MM.1S (cell line): ENCODE measurements at regions not wholly inside any gene's neighbourhood (a gene's known extent, or its start where the extent isn't known, plus 50 kb on each side); places are given as distances from the start of the nearest gene placed in this dataset.

Source experiments
- CTCF ChIP-seq: fragments of 300-600 bp; sonication (generic); IDR thresholded peaks from 2 replicates; pipeline ENCODE4 v1.5.1; 2016; ENCODE audit warnings: antibody characterized with exemption, low read length, mixed read lengths
- EZH2 ChIP-seq: fragments of 300-600 bp; sonication (generic); optimal IDR thresholded peaks from 2 replicates; pipeline ENCODE3; 2017; ENCODE audit warnings: low read depth, mild to moderate bottlenecking, antibody characterized with exemption, low read length, mixed read lengths

GRCh38 chr20:39640147-39640546, 678.0 kb downstream of the DHX35 start:
- TF ChIP-seq CTCF, result no peak
- no peak for TF ChIP-seq EZH2
